H9 (cell line): ENCODE measurements at regions not wholly inside any gene's neighbourhood (a gene's known extent, or its start where the extent isn't known, plus 50 kb on each side); places are given as distances from the start of the nearest gene placed in this dataset.

ENCODE experiments used
- DNase-seq: peaks from one replicate; pipeline ENCODE4 v3.0.0-alpha.2; 2017
- H2AFZ ChIP-seq: one replicate; pipeline ENCODE4 v1.6.1; 2013; ENCODE audit warnings: mild to moderate bottlenecking, low read length, control low read depth, moderate library complexity
- H2AK5ac ChIP-seq: 2 replicates; pipeline ENCODE4 v1.6.1; 2013; ENCODE audit warnings: low read length, control low read depth, mixed read lengths; ENCODE audit not compliant: insufficient read length
- H2BK120ac ChIP-seq: one replicate; pipeline ENCODE4 v1.6.1; 2013; ENCODE audit warnings: low read depth, mild to moderate bottlenecking, low read length, control low read depth, inconsistent platforms; ENCODE audit not compliant: poor library complexity, severe bottlenecking
- H2BK12ac ChIP-seq: 2 replicates; pipeline ENCODE4 v1.6.1; 2013; ENCODE audit warnings: low read length, control low read depth, mixed read lengths, low read depth; ENCODE audit not compliant: insufficient read length
- H2BK15ac ChIP-seq: 2 replicates; pipeline ENCODE4 v1.6.1; 2013; ENCODE audit warnings: low read depth, low read length, control low read depth
- H2BK20ac ChIP-seq: one replicate; pipeline ENCODE4 v1.6.1; 2013; ENCODE audit warnings: low read depth, mild to moderate bottlenecking, low read length, control low read depth, inconsistent platforms; ENCODE audit not compliant: poor library complexity, severe bottlenecking
- H2BK5ac ChIP-seq: 2 replicates; pipeline ENCODE4 v1.6.1; 2013; ENCODE audit warnings: low read length, control low read depth, mixed read lengths; ENCODE audit not compliant: insufficient read length
- H3K14ac ChIP-seq: 2 replicates; pipeline ENCODE4 v1.6.1; 2013; ENCODE audit warnings: low read length, control low read depth; ENCODE audit not compliant: insufficient read depth
- H3K18ac ChIP-seq: 2 replicates; pipeline ENCODE4 v1.6.1; 2013; ENCODE audit warnings: low read depth, mild to moderate bottlenecking, mixed read lengths, low read length, control low read depth; ENCODE audit not compliant: insufficient read length
- H3K23ac ChIP-seq: 2 replicates; pipeline ENCODE4 v1.6.1; 2013; ENCODE audit warnings: low read length, control low read depth, mixed read lengths, low read depth; ENCODE audit not compliant: insufficient read length
- H3K23me2 ChIP-seq: 2 replicates; pipeline ENCODE4 v1.6.1; 2013; ENCODE audit warnings: low read depth, mild to moderate bottlenecking, mixed read lengths, low read length, control low read depth; ENCODE audit not compliant: insufficient read length, poor library complexity, severe bottlenecking
- H3K27ac ChIP-seq: 2 replicates; pipeline ENCODE4 v1.5.1; 2013; ENCODE audit warnings: low read length, control low read depth, mixed read lengths, low read depth; ENCODE audit not compliant: insufficient read length
- H3K27me3 ChIP-seq: 2 replicates; pipeline ENCODE4 v1.6.1; 2013; ENCODE audit warnings: low read length, control low read depth, inconsistent platforms; ENCODE audit not compliant: insufficient read depth
- H3K4ac ChIP-seq: 2 replicates; pipeline ENCODE4 v1.6.1; 2013; ENCODE audit warnings: low read depth, mild to moderate bottlenecking, control low read depth, inconsistent platforms, low read length, moderate library complexity
- H3K4me1 ChIP-seq: 2 replicates; pipeline ENCODE4 v1.6.1; 2013; ENCODE audit warnings: low read length, control low read depth, inconsistent platforms; ENCODE audit not compliant: insufficient read depth
- H3K4me2 ChIP-seq: 2 replicates; pipeline ENCODE4 v1.6.1; 2013; ENCODE audit warnings: low read length, control low read depth, mixed read lengths; ENCODE audit not compliant: insufficient read length, insufficient read depth
- H3K56ac ChIP-seq: 2 replicates; pipeline ENCODE4 v1.6.1; 2013; ENCODE audit warnings: low read depth, mild to moderate bottlenecking, mixed read lengths, low read length, control low read depth; ENCODE audit not compliant: insufficient read length
- H3K79me1 ChIP-seq: 2 replicates; pipeline ENCODE4 v1.6.1; 2013; ENCODE audit warnings: low read depth, mild to moderate bottlenecking, moderate library complexity, low read length, control low read depth, inconsistent platforms; ENCODE audit not compliant: insufficient read depth, poor library complexity, severe bottlenecking
- H3K79me2 ChIP-seq: 2 replicates; pipeline ENCODE4 v1.6.1; 2013; ENCODE audit warnings: low read length, control low read depth, inconsistent platforms; ENCODE audit not compliant: insufficient read depth
- H3K9ac ChIP-seq: 2 replicates; pipeline ENCODE4 v1.6.1; 2013; ENCODE audit warnings: low read length, control low read depth, mixed read lengths; ENCODE audit not compliant: insufficient read length; ENCODE audit errors: extremely low read depth
- H3K9me3 ChIP-seq: one replicate; pipeline ENCODE4 v1.6.1; 2013; ENCODE audit warnings: low read depth, low read length, inconsistent platforms; ENCODE audit not compliant: control insufficient read depth
- H3T11ph ChIP-seq: one replicate; pipeline ENCODE4 v1.6.1; 2013; ENCODE audit warnings: mild to moderate bottlenecking, low read length, control low read depth, inconsistent platforms
- H4K20me1 ChIP-seq: one replicate; pipeline ENCODE4 v1.6.1; 2013; ENCODE audit not compliant: control insufficient read depth, insufficient read length, insufficient read depth
- H4K5ac ChIP-seq: 2 replicates; pipeline ENCODE4 v1.6.1; 2013; ENCODE audit warnings: low read depth, mild to moderate bottlenecking, mixed read lengths, low read length, control low read depth; ENCODE audit not compliant: insufficient read length
- H4K8ac ChIP-seq: replicated peaks from 2 replicates; pipeline ENCODE4 v1.6.1; 2013; ENCODE audit warnings: low read length, control low read depth, mixed read lengths, low read depth; ENCODE audit not compliant: insufficient read length
- H4K91ac ChIP-seq: 2 replicates; pipeline ENCODE4 v1.6.1; 2013; ENCODE audit warnings: low read depth, mild to moderate bottlenecking, moderate library complexity, mixed read lengths, low read length, control low read depth; ENCODE audit not compliant: insufficient read length
- H3K27ac Mint-ChIP-seq, 3 experiments: 2 replicates in 2 of 3; 3 replicates in 1 of 3; pipeline ENCODE4 v1.8.0; 2020 to 2021; ENCODE audit warnings: mixed read lengths in 3 of 3, mild to moderate bottlenecking in 1 of 3, moderate library complexity in 1 of 3
- H3K27me3 Mint-ChIP-seq: 2 replicates; pipeline ENCODE4 v1.8.0; 2021; ENCODE audit warnings: low read depth, mild to moderate bottlenecking, moderate library complexity, mixed read lengths
- H3K36me3 Mint-ChIP-seq, 3 experiments: 2 replicates in 2 of 3; 3 replicates in 1 of 3; pipeline ENCODE4 v1.8.0; 2020 to 2021; ENCODE audit warnings: low read depth in 3 of 3, mixed read lengths in 3 of 3; ENCODE audit not compliant: insufficient read depth in 1 of 3
- H3K4me1 Mint-ChIP-seq, 2 experiments: 2 replicates each; pipeline ENCODE4 v1.8.0; 2020; ENCODE audit warnings: mixed read lengths in 2 of 2
- H3K4me3 Mint-ChIP-seq, 2 experiments: 2 replicates in 1 of 2; 3 replicates in 1 of 2; pipeline ENCODE4 v1.8.0; 2020 to 2021; ENCODE audit warnings: mild to moderate bottlenecking in 2 of 2, mixed read lengths in 2 of 2, moderate library complexity in 1 of 2
- H3K9me3 Mint-ChIP-seq, 2 experiments: 2 replicates in 1 of 2; 3 replicates in 1 of 2; pipeline ENCODE4 v1.8.0; 2020; ENCODE audit warnings: mild to moderate bottlenecking in 2 of 2, mixed read lengths in 2 of 2, moderate library complexity in 1 of 2
- CTCF ChIP-seq: fragments of 200-600 bp; sonication (generic); conservative IDR thresholded peaks from 3 replicates; pipeline ENCODE4 v1.8.0; 2021; ENCODE audit warnings: antibody characterized with exemption, mild to moderate bottlenecking
- WGBS: extraction: QIAGEN DNeasy Blood & Tissue Kit; methylation state at CpG from one replicate; pipeline ENCODE4 v1.1.7; 2013; ENCODE audit warnings: missing lambda C conversion rate, low lambda C conversion rate, mixed read lengths; ENCODE audit not compliant: insufficient read length; ENCODE audit errors: extremely low coverage; 5-methylcytosine and 5-hydroxymethylcytosine counted together

- no peak overlapping the region for H4K91ac ChIP-seq
- H3K4me2 ChIP-seq: no peak overlapping the region
- no peak overlapping the region for H2BK120ac ChIP-seq
- H2AFZ ChIP-seq: no peak overlapping the region
- H3K79me2 ChIP-seq: no peaks in the 10 kb centered on the region
- no peak overlapping the region for H4K5ac ChIP-seq
- Mint-ChIP-seq H3K27me3 (no peaks in the 10 kb centered on the region; the same call in 1 of the 2 replicates), H3K4me1 (peaks cover 16 to 30% of the 10 kb centered on the region in 2 experiments), H3K27ac (no peak overlapping the region), H3K36me3 (no peaks in the 10 kb centered on the region), H3K4me3 (no peak overlapping the region), H3K9me3 (0 out of 5 replicates have a peak, but pooled peaks cover 0 to 2% of the 10 kb centered on the region in 2 experiments)
- no peak overlapping the region for H2BK5ac ChIP-seq
- H3K4me1 ChIP-seq: peaks cover 3% of the 10 kb centered on the region; the same call in 1 of the 2 replicates
- no peak overlapping the region for H2BK20ac ChIP-seq
- H3K9ac ChIP-seq: no peak overlapping the region
- no peak overlapping the region for H3K27ac ChIP-seq
- H3K56ac ChIP-seq: no peak overlapping the region
- H3K27me3 ChIP-seq: no peaks in the 10 kb centered on the region
- no peak overlapping the region for H3K18ac ChIP-seq
- WGBS: no CpG with 5 or more reads among the region's 6 CpGs
- no peaks in the 10 kb centered on the region for H3K79me1 ChIP-seq
- H3K9me3 ChIP-seq: no peaks in the 10 kb centered on the region
- H4K8ac ChIP-seq: no peak overlapping the region
- H2BK12ac ChIP-seq: no peak overlapping the region
- H3K23ac ChIP-seq: no peak overlapping the region
- H3T11ph ChIP-seq: no peak overlapping the region
- H3K14ac ChIP-seq: no peak overlapping the region
- DNase-seq: no peak
- H3K4ac ChIP-seq: no peak overlapping the region
- no peaks in the 10 kb centered on the region for H3K23me2 ChIP-seq
- H2BK15ac ChIP-seq: no peak overlapping the region
- TF ChIP-seq CTCF: no peak
- H2AK5ac ChIP-seq: no peak overlapping the region
- H4K20me1 ChIP-seq: no peaks in the 10 kb centered on the region
Observed at GRCh38 chr14:98943907-98944306, 328.1 kb downstream of the BCL11B start.
